ENCODE measurements at regions not wholly inside any gene's neighbourhood (a gene's known extent, or its start where the extent isn't known, plus 50 kb on each side); places are given as distances from the start of the nearest gene placed in this dataset.

GRCh38 chr12:115044073-115044472 lies 360.1 kb upstream of the TBX3 start:
- no peak for DNase-seq

GRCh38 chr12:115043079-115043478 lies 359.1 kb upstream of the TBX3 start:
- DNase-seq: no peak

GRCh38 chr12:115042341-115042740 lies 358.4 kb upstream of the TBX3 start:
- no peak for DNase-seq

- no peak for DNase-seq
Measured at GRCh38 chr12:115037830-115038229, 353.9 kb upstream of the TBX3 start.

- no peak for DNase-seq
Measured at GRCh38 chr12:115035535-115036107, 351.6 kb upstream of the TBX3 start.

GRCh38 chr12:115032521-115032920 lies 348.5 kb upstream of the TBX3 start:
- DNase-seq: no peak

- no peak for DNase-seq
Measured at GRCh38 chr12:115030017-115030416, 346.0 kb upstream of the TBX3 start.

GRCh38 chr12:115024531-115024930 lies 340.6 kb upstream of the TBX3 start:
- DNase-seq: no peak

- peak; percentile 44 for DNase-seq
Measured at GRCh38 chr12:115023279-115024265, 339.6 kb upstream of the TBX3 start.

GRCh38 chr12:115020091-115020490 lies 336.1 kb upstream of the TBX3 start:
- DNase-seq: no peak

- DNase-seq: no peak
Measured at GRCh38 chr12:115017346-115017745, 333.4 kb upstream of the TBX3 start.

- DNase-seq: peak; percentile 77
Measured at GRCh38 chr12:115013236-115013981, 329.4 kb upstream of the TBX3 start.

GRCh38 chr12:115012861-115013235 lies 328.9 kb upstream of the TBX3 start:
- DNase-seq: no peak

- DNase-seq: no peak
Measured at GRCh38 chr12:115011703-115012102, 327.7 kb upstream of the TBX3 start.

- DNase-seq: no peak
Measured at GRCh38 chr12:115010324-115010995, 326.5 kb upstream of the TBX3 start.

- no peak for DNase-seq
Measured at GRCh38 chr12:115008929-115009328, 325.0 kb upstream of the TBX3 start.

GRCh38 chr12:115004470-115005146 lies 320.6 kb upstream of the TBX3 start:
- DNase-seq: no peak

- no peak for DNase-seq
Measured at GRCh38 chr12:115002434-115002833, 318.5 kb upstream of the TBX3 start.

GRCh38 chr12:115001571-115002180 lies 317.7 kb upstream of the TBX3 start:
- DNase-seq: no peak

- DNase-seq: no peak
Measured at GRCh38 chr12:115000038-115000437, 316.1 kb upstream of the TBX3 start.

GRCh38 chr12:114998750-114999128 lies 314.8 kb upstream of the TBX3 start:
- DNase-seq: no peak

Data from eye (tissue), 1 donor.